ENCODE measurements at regions not wholly inside any gene's neighbourhood (a gene's known extent, or its start where the extent isn't known, plus 50 kb on each side); places are given as distances from the start of the nearest gene placed in this dataset.

GRCh38 chr9:107660976-107661375, 171.4 kb upstream of the KLF4 start:
- Histone ChIP-seq H3K4me1 (ENCODE audit: insufficient read depth, low read length) (no peaks in the 10 kb centered on the region), H4K91ac (ENCODE audit: insufficient read length, low read depth, low read length) (no peak overlapping the region), H4K8ac (replicated peaks; ENCODE audit: insufficient read length, low read depth, low read length) (no peak overlapping the region), H3K9ac (ENCODE audit: extremely low read depth, insufficient read length, low read length) (no peak overlapping the region), H3T11ph (ENCODE audit: low read length) (no peak overlapping the region), H3K4ac (ENCODE audit: low read depth, low read length) (no peak overlapping the region), H2BK12ac (ENCODE audit: insufficient read length, low read depth, low read length) (no peak overlapping the region), H3K14ac (ENCODE audit: insufficient read depth, low read length) (no peak overlapping the region), H2BK120ac (ENCODE audit: low read depth, low read length, poor library complexity, severe bottlenecking) (no peak overlapping the region), H3K79me1 (ENCODE audit: insufficient read depth, low read depth, low read length, poor library complexity, severe bottlenecking) (no peaks in the 10 kb centered on the region), H2BK15ac (ENCODE audit: low read depth, low read length) (no peak overlapping the region), H3K27me3 (ENCODE audit: insufficient read depth, low read length) (no peaks in the 10 kb centered on the region), H2BK20ac (ENCODE audit: low read depth, low read length, poor library complexity, severe bottlenecking) (no peak overlapping the region), H2BK5ac (ENCODE audit: insufficient read length, low read length) (no peak overlapping the region), H3K18ac (ENCODE audit: insufficient read length, low read depth, low read length) (no peak overlapping the region), H3K56ac (ENCODE audit: insufficient read length, low read depth, low read length) (no peak overlapping the region), H3K27ac (ENCODE audit: insufficient read length, low read depth, low read length) (no peak overlapping the region), H3K4me2 (ENCODE audit: insufficient read depth, insufficient read length, low read length) (no peak overlapping the region), H2AFZ (ENCODE audit: low read length) (no peak overlapping the region), H3K9me3 (ENCODE audit: control insufficient read depth, low read depth, low read length) (no peaks in the 10 kb centered on the region), H3K79me2 (ENCODE audit: insufficient read depth, low read length) (no peaks in the 10 kb centered on the region), H4K20me1 (ENCODE audit: control insufficient read depth, insufficient read depth, insufficient read length) (no peaks in the 10 kb centered on the region), H3K23me2 (ENCODE audit: insufficient read length, low read depth, low read length, poor library complexity, severe bottlenecking) (no peaks in the 10 kb centered on the region), H2AK5ac (ENCODE audit: insufficient read length, low read length) (no peak overlapping the region), H3K23ac (ENCODE audit: insufficient read length, low read depth, low read length) (no peak overlapping the region), H4K5ac (ENCODE audit: insufficient read length, low read depth, low read length) (no peak overlapping the region)
- no peak for DNase-seq
- H3K4me3 Mint-ChIP-seq, result no peak overlapping the region
- no peak overlapping the region for H3K27ac Mint-ChIP-seq
- no CpG with 5 or more reads among the region's 2 CpGs for WGBS (ENCODE audit: extremely low coverage, insufficient read length, low lambda C conversion rate)
- peaks cover 7 to 9% of the 10 kb centered on the region in 2 experiments; a peak in 3 of 4 replicates for H3K4me1 Mint-ChIP-seq
- no peaks in the 10 kb centered on the region; the same call in none of the 2 replicates for H3K27me3 Mint-ChIP-seq (ENCODE audit: low read depth)
- TF ChIP-seq CTCF (conservative IDR thresholded peaks at IDR 0.05), result no peak
- peaks cover 5 to 9% (median 7%) of the 10 kb centered on the region in 3 experiments; a peak in 4 of 7 replicates for H3K36me3 Mint-ChIP-seq (ENCODE audit: insufficient read depth in 1 of 3, low read depth in 3 of 3)
- H3K9me3 Mint-ChIP-seq, result peaks cover 7 to 8% of the 10 kb centered on the region in 2 experiments; a peak in 4 of 5 replicates
